Activated CD4-positive, alpha-beta T cell treated with anti-CD3 and anti-CD28 coated beads, Interleukin-2, amount 50 U/mL, for 16 hours (primary cell): ENCODE measurements at regions not wholly inside any gene's neighbourhood (a gene's known extent, or its start where the extent isn't known, plus 50 kb on each side); places are given as distances from the start of the nearest gene placed in this dataset.
A peak's percentile ranks its signal among the peaks of the same experiment; 100 is the strongest.

Source experiments
- DNase-seq: peaks from one replicate; pipeline ENCODE4 v3.0.0-alpha.2; 2020

GRCh38 chr14:62101673-62102348, 339.6 kb downstream of the SNAPC1 start:
- no peak for DNase-seq

DNA sequence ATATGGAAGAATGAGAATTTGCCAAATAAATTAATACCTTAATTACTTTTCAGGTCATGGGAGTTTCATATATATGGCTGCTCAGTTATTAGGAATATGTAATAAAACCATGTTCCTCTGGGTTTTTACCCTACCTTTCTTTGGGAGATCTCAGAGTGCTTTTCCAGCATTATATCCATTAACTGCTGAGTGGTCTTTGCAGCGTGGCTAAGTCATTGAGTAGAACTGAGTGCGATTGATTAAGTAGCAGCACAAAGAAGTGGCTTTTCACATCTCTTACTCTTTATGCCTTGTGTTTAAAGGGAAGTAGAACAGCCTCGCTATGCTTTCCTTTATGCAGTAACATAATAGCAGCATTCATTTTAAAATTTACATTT, 340.1 kb downstream of the SNAPC1 start:
- no peak for DNase-seq

DNA sequence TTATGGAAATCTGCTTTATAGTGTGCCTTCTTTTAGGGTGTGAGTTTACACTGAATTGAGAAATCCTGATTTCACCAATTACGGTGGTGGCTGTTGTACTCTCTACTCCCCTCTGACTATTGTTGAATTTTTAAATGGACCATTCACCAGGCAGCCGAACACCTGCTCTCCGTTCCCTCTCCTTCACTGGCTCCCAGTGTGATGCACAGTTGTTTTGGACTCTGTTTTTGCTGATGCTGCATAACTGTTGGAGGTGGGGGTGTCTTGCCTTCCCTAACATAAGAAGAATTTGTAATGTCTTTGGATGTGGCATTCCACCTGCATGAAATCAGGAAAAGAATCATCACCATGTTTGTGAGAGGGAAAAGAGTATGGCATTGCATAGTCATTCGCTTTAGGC, 341.2 kb downstream of the SNAPC1 start:
- no peak for DNase-seq

DNA sequence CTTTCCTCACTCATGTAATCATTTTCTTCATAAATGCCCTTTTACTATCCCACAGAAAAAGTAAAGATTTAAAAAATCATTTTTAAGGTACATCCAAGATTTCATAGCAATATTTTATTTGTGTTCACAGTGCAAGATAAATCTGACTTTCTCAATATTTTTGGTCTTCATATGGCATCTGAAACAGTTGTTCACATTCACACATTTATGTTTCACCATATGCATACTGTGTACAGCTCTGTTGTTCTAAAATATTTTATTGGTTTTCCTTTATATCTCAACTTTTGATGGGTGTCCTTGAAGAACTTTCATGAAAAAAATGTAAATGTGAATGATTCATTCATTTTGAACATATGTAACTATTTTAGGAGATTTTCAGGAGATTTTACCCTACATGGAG, 348.7 kb downstream of the SNAPC1 start:
- no peak for DNase-seq

- peak; percentile 50 for DNase-seq
These were observed 355.0 kb downstream of the SNAPC1 start for GRCh38 chr14:62117010-62117750.

GRCh38 chr14:62117751-62118105, 355.5 kb downstream of the SNAPC1 start:
- DNase-seq: no peak

GRCh38 chr14:62118461-62118860, 356.2 kb downstream of the SNAPC1 start:
- no peak for DNase-seq

DNA sequence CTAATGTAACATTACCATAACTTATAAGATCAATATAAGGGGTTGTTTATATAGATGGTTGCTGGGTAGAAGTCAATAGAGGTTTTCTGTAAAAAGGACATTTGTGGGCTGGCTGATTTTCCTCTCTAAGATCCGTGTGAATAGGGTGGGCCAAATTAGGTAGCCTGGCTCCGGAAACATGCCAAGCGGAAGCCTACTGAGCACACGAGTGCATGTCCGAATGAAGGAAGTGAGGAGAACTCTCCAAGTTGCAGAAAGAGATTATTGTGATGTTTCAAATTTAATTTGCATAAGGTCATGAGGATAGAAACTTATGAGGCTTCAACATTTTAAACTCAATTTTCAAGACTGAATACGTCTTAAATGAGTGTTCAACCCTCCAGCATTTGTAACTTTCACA, 356.7 kb downstream of the SNAPC1 start:
- DNase-seq: no peak

DNA sequence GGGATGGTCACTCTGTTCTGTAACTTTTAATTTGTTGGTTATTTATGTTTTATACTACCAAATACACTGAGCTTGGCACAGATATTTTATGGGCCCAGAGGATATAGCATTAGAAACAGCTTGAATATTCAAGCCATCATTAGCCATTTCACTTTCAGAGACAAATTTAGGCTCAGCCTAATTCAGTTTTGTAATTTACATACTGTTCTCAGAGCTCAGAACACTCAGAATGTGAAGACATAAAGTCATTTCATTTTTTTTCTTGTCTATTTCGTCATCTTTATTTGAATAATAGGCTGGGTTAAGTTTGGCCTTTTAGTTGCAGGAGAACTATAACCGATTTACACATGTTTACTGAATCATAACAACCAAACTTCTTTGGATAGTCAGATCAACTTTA, 361.7 kb downstream of the SNAPC1 start:
- DNase-seq: no peak

DNA sequence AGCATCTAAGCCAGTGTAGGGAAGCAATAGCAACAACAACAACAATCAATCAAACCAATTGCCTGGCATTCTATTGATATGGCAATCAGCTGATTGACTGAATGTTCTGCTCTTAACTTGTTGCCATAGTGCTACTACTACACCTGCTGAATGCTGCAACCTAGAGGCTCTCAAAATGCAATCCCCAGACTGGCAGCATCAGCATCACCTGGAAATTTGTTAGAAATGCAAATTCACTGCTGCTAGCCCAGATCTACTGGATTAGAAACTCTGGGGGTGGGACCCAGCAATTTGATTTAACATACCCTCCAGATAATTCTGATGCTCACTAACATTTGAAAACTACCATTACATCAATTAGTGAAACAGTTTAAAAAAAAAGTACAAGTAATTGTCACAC, 363.6 kb downstream of the SNAPC1 start:
- DNase-seq: no peak

GRCh38 chr14:62126879-62127478, 364.8 kb downstream of the SNAPC1 start:
- peak; percentile 48 for DNase-seq

DNA sequence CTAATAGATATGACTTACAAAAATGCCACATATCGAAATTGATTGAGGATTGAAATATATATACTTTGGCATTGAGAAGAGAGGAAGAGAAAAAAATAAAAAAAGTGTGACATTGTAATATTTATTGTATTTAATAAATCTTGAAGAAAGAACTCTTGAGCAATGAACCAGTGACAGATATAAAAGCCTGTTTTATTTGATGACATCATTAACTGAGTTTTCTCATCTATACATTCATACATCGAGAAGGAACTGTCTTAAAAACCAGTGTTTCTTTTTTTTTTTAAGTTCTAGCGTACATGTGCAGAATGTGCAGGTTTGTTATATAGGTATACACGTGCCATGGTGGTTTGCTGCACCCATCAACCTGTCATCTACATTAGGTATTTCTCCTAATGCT, 368.2 kb downstream of the SNAPC1 start:
- DNase-seq: no peak

GRCh38 chr14:62133776-62134550, 371.7 kb downstream of the SNAPC1 start:
- DNase-seq: no peak

GRCh38 chr14:62138593-62138992, 376.4 kb downstream of the SNAPC1 start:
- no peak for DNase-seq

GRCh38 chr14:62141139-62141538, 378.9 kb downstream of the SNAPC1 start:
- DNase-seq: no peak

- DNase-seq: no peak
These were observed 381.0 kb downstream of the SNAPC1 start for GRCh38 chr14:62143245-62143644.

DNA sequence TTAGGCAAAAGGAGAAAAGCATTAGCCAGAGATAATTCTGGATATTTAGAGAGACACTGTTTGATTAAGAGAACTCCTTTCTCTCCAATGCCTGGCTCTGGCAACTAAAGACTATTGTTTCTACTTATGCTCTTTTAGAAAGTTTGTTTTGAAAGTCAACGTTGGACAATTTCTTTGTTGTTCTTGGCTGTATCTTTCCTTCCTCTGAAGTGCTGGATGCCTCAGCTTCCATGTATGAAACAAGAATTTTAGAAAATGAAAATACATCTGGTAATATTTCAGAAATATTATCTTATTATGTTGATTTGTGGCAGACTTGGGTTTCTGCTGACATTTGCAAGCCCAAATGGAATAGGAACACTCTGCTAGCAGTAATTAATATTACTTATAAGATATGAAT, 382.6 kb downstream of the SNAPC1 start:
- DNase-seq: no peak

DNA sequence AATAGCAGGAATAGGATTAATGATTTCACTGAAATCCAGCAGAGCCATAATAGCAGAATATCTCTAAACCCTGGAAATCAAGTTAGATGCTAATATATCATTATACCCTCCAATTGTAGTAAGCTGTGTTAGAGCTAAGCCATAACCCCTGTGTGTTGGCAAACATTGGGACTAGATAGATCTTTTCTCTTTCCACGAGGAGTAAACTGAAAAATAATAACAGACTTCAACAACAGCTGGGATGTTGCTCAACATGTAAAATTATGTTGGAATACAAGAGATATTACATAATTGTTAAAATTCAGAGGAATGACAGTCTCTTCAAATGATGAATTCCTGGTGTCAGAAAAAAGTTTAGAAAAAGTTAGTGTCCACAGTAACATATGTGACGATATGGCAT, 383.8 kb downstream of the SNAPC1 start:
- DNase-seq: no peak

GRCh38 chr14:62156052-62156451, 393.8 kb downstream of the SNAPC1 start:
- no peak for DNase-seq

GRCh38 chr14:62158779-62159178, 396.6 kb downstream of the SNAPC1 start:
- no peak for DNase-seq

GRCh38 chr14:62159314-62159713, 397.1 kb downstream of the SNAPC1 start:
- no peak for DNase-seq

DNA sequence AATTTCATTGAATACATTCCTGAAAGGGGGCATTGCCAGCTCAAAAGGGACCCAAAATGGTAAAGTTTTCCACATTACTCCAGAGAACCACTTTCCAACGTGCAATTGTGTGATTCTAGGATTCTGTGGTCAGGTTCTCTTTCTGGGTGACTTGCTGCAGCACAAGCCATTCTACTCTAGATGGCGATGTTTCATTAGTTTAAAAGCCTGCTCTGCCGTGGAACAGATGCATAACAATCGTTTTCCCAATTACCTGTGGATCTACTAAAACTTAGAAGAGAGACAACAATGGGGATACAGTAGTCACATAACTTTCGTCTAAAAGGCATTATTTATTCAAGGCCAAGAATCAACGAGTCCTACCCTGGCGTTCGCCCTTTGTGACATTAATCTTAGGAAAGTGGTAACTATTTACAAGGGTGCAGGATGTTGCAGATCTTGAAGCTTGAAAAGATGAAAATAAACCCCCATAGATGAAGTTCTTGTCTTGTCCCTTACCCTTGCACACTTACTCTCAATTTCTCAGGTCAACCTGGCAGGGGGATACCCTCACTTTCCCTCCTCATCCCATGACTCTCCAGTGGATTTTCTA, 400.9 kb downstream of the SNAPC1 start:
- peak; percentile 28 for DNase-seq

GRCh38 chr14:62168564-62169155, 406.4 kb downstream of the SNAPC1 start:
- no peak for DNase-seq
